ENCODE measurements at regions not wholly inside any gene's neighbourhood (a gene's known extent, or its start where the extent isn't known, plus 50 kb on each side); places are given as distances from the start of the nearest gene placed in this dataset.

DNA sequence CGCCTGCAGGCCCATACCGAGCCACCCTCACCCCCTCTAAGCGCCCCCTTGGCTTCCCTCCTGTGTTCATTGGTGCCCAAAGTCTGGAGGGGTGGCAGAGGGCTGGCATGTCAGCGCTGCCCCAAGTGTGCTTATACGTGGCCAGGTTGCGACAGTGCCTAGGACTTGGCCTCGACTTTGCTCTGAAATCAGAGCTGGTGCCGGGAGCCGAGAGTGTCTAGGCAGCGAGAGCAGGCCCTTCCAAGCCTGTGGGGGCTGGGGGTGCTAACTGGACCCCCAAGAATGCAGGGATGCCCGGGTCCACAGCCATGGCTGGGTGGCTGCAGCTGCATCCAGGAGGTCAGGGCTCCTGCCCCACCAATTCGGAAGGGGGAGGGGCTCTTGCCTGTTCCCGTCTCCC, 95.6 kb upstream of the MGAT5 start:
- DNase-seq = no peak
- H3K4me1 ChIP-seq = no peaks in the 10 kb centered on the region
- TF ChIP-seq, protein P1, sequence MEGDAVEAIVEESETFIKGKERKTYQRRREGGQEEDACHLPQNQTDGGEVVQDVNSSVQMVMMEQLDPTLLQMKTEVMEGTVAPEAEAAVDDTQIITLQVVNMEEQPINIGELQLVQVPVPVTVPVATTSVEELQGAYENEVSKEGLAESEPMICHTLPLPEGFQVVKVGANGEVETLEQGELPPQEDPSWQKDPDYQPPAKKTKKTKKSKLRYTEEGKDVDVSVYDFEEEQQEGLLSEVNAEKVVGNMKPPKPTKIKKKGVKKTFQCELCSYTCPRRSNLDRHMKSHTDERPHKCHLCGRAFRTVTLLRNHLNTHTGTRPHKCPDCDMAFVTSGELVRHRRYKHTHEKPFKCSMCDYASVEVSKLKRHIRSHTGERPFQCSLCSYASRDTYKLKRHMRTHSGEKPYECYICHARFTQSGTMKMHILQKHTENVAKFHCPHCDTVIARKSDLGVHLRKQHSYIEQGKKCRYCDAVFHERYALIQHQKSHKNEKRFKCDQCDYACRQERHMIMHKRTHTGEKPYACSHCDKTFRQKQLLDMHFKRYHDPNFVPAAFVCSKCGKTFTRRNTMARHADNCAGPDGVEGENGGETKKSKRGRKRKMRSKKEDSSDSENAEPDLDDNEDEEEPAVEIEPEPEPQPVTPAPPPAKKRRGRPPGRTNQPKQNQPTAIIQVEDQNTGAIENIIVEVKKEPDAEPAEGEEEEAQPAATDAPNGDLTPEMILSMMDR (IDR thresholded peaks at IDR 0.05) = no peak
- H3K4me3 ChIP-seq = no peak overlapping the region
- H3K36me3 ChIP-seq (ENCODE audit: insufficient read depth in 1 of 2, low read depth in 1 of 2) = no peaks in the 10 kb centered on the region
- WGBS, 3 donors = 88 to 97% (median 90%) methylated on average over 12 to 13 of the region's 13 CpGs
- intact Hi-C loops (cut with DNase I) = no loop called here
- H3K27ac ChIP-seq = no peak overlapping the region
- ATAC-seq = no peak
- no peaks in the 10 kb centered on the region for H3K9me3 ChIP-seq
- H3K27me3 ChIP-seq (ENCODE audit: insufficient read depth in 3 of 3, low read length in 2 of 3) = peaks cover 0 to 3% (median 1%) of the 10 kb centered on the region in 3 donors

DNA sequence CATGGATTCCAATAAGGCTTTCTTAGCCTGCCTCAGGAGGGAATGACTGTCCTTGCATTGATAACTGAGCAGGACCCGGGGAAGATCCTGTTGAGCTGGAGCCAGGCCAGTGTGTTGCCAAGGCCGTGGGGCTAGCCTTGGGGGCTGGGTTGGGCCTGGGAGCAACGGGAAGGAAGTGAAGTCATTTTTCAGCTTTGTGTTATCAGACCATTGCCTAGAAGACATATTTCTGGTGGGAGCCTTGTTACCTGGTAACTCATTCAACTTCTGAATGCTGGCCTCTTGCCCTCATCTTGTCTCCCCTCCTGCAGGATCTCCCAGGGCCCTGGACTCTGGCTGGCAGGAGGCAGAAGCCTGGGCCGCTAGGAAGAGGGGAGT, 92.7 kb upstream of the MGAT5 start:
- Histone ChIP-seq H3K4me1 (no peaks in the 10 kb centered on the region), H3K36me3 (ENCODE audit: insufficient read depth in 1 of 2, low read depth in 1 of 2) (no peaks in the 10 kb centered on the region), H3K9me3 (no peaks in the 10 kb centered on the region), H3K27me3 (ENCODE audit: insufficient read depth in 3 of 3, low read length in 2 of 3) (peaks cover 0 to 3% (median 1%) of the 10 kb centered on the region in 3 donors), H3K27ac (no peak overlapping the region), H3K4me3 (no peak overlapping the region)
- WGBS, 3 donors = 35 to 46% (median 36%) methylated on average over 4 of the region's 4 CpGs
- TF ChIP-seq, protein P1 (IDR thresholded peaks at IDR 0.05) = no peak
- peak in 1 of 4 donors; percentile 41 for ATAC-seq
- intact Hi-C loops (cut with DNase I) = no loop called here
- peak in 1 of 2 donors; percentile 47 for DNase-seq

DNA sequence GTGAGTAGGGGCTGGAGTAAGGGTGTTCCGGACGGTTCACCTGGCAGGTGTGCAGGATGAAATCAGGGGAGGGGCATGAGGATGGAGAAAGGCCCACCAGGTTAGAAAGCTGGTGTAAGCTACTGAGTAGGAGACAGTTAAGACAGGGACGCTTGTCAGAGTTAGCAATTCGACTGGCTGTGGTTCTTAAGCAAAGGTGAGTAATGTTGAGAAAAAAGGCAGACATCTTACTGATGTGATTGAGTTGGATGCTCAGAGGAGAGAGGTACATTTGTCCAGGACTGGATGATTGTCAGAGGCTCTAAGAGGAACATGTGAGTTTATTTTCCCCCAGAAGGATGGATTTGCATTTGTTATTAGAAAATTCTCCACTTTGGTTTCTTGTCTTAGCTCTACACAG, 90.5 kb upstream of the MGAT5 start:
- ATAC-seq (no peak), DNase-seq (no peak)
- Histone ChIP-seq H3K4me1 (no peaks in the 10 kb centered on the region), H3K27me3 (ENCODE audit: insufficient read depth in 3 of 3, low read length in 2 of 3) (peaks cover 0 to 3% (median 1%) of the 10 kb centered on the region in 3 donors), H3K4me3 (no peak overlapping the region), H3K36me3 (ENCODE audit: insufficient read depth in 1 of 2, low read depth in 1 of 2) (no peaks in the 10 kb centered on the region), H3K9me3 (no peaks in the 10 kb centered on the region), H3K27ac (no peak overlapping the region)
- intact Hi-C loops (cut with DNase I) = no loop called here
- 94 to 99% (median 98%) methylated on average over 4 of the region's 4 CpGs for WGBS, 3 donors
- TF ChIP-seq, protein P1 (IDR thresholded peaks at IDR 0.05) = no peak

DNA sequence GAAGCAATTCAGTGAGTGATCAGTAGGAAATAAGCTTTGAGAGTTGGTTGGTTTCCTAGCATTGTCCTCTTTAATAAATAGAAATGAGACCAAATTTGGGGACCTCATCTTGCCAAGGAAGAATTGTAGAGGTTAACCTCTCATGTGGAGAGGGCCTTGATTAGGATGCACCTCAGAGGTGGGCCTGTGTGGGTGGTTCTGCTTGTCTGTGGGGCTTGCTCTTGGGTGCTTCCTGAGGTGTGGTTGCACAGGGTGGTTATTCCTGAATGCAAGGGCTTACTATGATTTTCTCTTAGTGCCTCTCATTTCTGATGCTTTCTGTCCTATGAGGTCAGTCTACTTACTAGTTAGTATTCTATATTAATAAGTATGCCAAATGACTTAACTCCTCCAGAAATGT, 89.6 kb upstream of the MGAT5 start:
- no peaks in the 10 kb centered on the region for H3K9me3 ChIP-seq
- no peaks in the 10 kb centered on the region for H3K36me3 ChIP-seq (ENCODE audit: insufficient read depth in 1 of 2, low read depth in 1 of 2)
- H3K4me1 ChIP-seq = no peaks in the 10 kb centered on the region
- H3K4me3 ChIP-seq = no peak overlapping the region
- TF ChIP-seq, protein P1 (IDR thresholded peaks at IDR 0.05) = no peak
- DNase-seq = no peak
- H3K27me3 ChIP-seq (ENCODE audit: insufficient read depth in 3 of 3, low read length in 2 of 3) = peaks cover 0 to 3% (median 1%) of the 10 kb centered on the region in 3 donors
- intact Hi-C loops (cut with DNase I) = no loop called here
- ATAC-seq = no peak
- H3K27ac ChIP-seq = no peak overlapping the region

DNA sequence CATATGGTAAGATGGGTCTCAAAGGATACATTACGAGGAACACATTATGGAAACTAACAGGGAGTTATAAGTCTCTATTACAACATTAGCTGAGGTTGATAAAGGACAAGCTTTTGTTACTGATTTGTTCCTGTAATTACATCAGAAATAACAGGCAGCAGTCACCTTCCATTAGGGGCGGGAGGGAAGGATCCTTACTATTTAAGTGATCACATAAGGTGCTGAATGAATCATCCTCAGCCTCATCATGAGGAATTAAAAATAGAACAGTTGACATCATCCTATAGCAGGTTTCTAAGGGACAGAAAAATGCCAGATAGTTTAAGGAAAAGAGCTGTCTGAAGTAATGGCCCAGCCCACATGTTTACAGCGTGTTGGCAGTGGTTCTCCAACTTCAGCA, 86.9 kb upstream of the MGAT5 start:
- no peaks in the 10 kb centered on the region for H3K4me1 ChIP-seq
- no peak for ATAC-seq

More for the DNA sequence above, 86.9 kb upstream of the MGAT5 start:
- intact Hi-C loops (cut with DNase I) = no loop called here
- no peaks in the 10 kb centered on the region for H3K9me3 ChIP-seq
- TF ChIP-seq, protein P1 (IDR thresholded peaks at IDR 0.05) = no peak
- H3K27me3 ChIP-seq (ENCODE audit: insufficient read depth in 3 of 3, low read length in 2 of 3) = no peaks in the 10 kb centered on the region
- no peak overlapping the region for H3K27ac ChIP-seq
- H3K36me3 ChIP-seq (ENCODE audit: insufficient read depth in 1 of 2, low read depth in 1 of 2) = no peaks in the 10 kb centered on the region
- WGBS, 3 donors = 95 to 99% (median 97%) methylated on average over 3 of the region's 3 CpGs
- no peak for DNase-seq
- no peak overlapping the region for H3K4me3 ChIP-seq

All from psoas muscle (tissue), 7 donors.